ENCODE measurements at regions not wholly inside any gene's neighbourhood (a gene's known extent, or its start where the extent isn't known, plus 50 kb on each side); places are given as distances from the start of the nearest gene placed in this dataset.

- H3K36me3 ChIP-seq: no peaks in the 10 kb centered on the region
- TF ChIP-seq, protein P1, sequence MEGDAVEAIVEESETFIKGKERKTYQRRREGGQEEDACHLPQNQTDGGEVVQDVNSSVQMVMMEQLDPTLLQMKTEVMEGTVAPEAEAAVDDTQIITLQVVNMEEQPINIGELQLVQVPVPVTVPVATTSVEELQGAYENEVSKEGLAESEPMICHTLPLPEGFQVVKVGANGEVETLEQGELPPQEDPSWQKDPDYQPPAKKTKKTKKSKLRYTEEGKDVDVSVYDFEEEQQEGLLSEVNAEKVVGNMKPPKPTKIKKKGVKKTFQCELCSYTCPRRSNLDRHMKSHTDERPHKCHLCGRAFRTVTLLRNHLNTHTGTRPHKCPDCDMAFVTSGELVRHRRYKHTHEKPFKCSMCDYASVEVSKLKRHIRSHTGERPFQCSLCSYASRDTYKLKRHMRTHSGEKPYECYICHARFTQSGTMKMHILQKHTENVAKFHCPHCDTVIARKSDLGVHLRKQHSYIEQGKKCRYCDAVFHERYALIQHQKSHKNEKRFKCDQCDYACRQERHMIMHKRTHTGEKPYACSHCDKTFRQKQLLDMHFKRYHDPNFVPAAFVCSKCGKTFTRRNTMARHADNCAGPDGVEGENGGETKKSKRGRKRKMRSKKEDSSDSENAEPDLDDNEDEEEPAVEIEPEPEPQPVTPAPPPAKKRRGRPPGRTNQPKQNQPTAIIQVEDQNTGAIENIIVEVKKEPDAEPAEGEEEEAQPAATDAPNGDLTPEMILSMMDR (IDR thresholded peaks at IDR 0.05): no peak
- no peak for TF ChIP-seq POLR2A (IDR thresholded peaks at IDR 0.05)
- H3K4me1 ChIP-seq: no peaks in the 10 kb centered on the region
- H3K27me3 ChIP-seq: no peaks in the 10 kb centered on the region
- H3K4me3 ChIP-seq: no peak overlapping the region
- H3K9me3 ChIP-seq: no peaks in the 10 kb centered on the region
- H3K27ac ChIP-seq: no peak overlapping the region
- no peak for DNase-seq
These were observed 522.6 kb downstream of the BUD13 start for GRCh38 chr11:116250155-116250554.

DNA sequence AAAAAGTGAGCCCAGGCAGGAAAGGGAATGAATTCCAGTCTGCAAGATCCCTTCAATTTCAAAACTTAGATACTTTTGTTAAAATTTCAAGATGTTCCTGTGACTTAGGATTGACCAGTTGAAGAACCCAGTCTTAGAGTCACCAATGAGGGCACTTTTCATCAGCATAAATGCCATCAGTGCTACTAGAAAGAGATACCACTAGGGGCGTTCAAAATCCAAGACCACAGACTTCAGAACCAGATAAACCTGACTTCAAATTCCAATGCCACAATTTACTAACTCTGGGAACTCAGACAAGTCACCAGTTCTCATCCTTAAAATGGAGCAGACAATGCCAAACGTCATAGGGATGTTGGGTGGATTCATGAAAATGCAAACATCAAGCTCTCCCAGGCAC is 523.2 kb downstream of the BUD13 start:
- Histone ChIP-seq H3K27me3 (no peaks in the 10 kb centered on the region), H3K27ac (no peak overlapping the region), H3K9me3 (no peaks in the 10 kb centered on the region), H3K36me3 (no peaks in the 10 kb centered on the region), H3K4me1 (no peaks in the 10 kb centered on the region), H3K4me3 (no peak overlapping the region)
- DNase-seq: no peak
- TF ChIP-seq, protein P1 (IDR thresholded peaks at IDR 0.05): no peak
- no peak for TF ChIP-seq POLR2A (IDR thresholded peaks at IDR 0.05)

DNA sequence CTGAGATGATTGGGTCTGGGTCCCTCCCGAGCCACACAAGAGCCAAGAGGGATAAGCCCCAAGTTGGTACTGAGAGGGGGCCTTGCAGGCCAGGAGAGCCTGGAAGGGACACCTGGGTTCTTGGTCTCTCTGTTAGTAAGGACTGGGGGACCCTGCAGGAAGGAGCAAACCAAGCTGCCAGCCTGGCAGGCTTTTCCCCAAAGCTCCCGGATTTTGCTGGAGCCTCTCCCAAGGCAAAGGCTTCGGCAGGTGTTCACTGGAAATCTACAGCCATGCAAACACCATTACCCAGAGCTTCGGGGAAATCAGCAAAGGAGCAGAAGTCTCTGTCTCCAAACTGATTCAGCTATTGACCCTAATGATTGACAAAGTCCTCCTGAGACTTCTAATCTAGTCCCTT is 527.9 kb downstream of the BUD13 start:
- Histone ChIP-seq H3K4me3 (no peak overlapping the region), H3K27ac (no peak overlapping the region), H3K27me3 (no peaks in the 10 kb centered on the region), H3K36me3 (no peaks in the 10 kb centered on the region), H3K4me1 (no peaks in the 10 kb centered on the region), H3K9me3 (no peaks in the 10 kb centered on the region)
- TF ChIP-seq, protein P1 (IDR thresholded peaks at IDR 0.05): no peak
- no peak for TF ChIP-seq POLR2A (IDR thresholded peaks at IDR 0.05)
- no peak for DNase-seq

DNA sequence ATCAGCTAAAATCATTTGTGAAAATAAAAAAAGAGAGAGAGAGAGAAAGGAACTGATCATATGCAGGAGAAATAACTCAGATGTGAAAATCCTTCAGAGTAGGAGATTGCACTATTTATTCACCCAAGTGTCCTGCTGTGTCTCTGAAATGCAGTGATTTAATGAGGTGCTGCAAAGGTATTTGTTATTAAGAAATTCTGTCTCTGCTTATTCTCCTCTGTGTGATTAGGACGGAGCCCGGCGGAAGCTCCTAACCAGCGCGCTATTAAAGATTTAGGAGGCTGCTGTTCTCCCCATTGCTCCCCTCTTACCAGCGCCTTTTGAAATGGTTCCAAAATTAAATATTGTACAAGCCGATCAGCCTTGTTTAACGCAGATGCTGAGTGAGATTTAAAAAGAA is 528.3 kb downstream of the BUD13 start:
- no peaks in the 10 kb centered on the region for H3K27me3 ChIP-seq
- no peaks in the 10 kb centered on the region for H3K36me3 ChIP-seq
- no peak for DNase-seq
- no peaks in the 10 kb centered on the region for H3K4me1 ChIP-seq
- H3K27ac ChIP-seq: no peak overlapping the region
- H3K4me3 ChIP-seq: no peak overlapping the region
- H3K9me3 ChIP-seq: no peaks in the 10 kb centered on the region
- TF ChIP-seq, protein P1 (IDR thresholded peaks at IDR 0.05): no peak
- TF ChIP-seq POLR2A (IDR thresholded peaks at IDR 0.05): no peak

DNA sequence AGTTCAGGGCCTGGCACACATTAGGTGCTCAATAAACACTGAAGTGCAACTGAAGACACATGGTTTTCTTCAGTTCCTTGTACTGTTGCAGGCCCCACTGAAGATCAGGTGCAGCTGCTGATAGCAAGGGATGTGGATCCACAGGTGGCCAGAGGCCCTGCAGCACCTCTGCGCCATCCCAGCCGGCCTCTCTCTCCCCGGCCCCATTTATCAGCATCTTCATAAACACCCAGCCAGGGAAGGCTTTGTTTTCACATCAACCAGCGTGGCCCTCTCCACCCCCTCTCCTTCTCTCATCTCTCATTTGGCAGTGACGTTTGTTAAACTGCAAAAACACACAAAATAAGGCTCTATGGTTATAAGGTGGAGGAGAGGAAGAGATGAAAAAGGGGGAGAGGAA is 528.8 kb downstream of the BUD13 start:
- H3K27me3 ChIP-seq: no peaks in the 10 kb centered on the region
- no peaks in the 10 kb centered on the region for H3K36me3 ChIP-seq
- no peaks in the 10 kb centered on the region for H3K9me3 ChIP-seq
- no peak overlapping the region for H3K4me3 ChIP-seq
- no peak overlapping the region for H3K27ac ChIP-seq
- TF ChIP-seq POLR2A (IDR thresholded peaks at IDR 0.05): no peak
- TF ChIP-seq, protein P1 (IDR thresholded peaks at IDR 0.05): no peak
- no peak for DNase-seq
- no peaks in the 10 kb centered on the region for H3K4me1 ChIP-seq

GRCh38 chr11:116242006-116242405 is 530.8 kb downstream of the BUD13 start:
- no peak overlapping the region for H3K27ac ChIP-seq
- TF ChIP-seq, protein P1 (IDR thresholded peaks at IDR 0.05): no peak
- no peak for TF ChIP-seq POLR2A (IDR thresholded peaks at IDR 0.05)
- no peaks in the 10 kb centered on the region for H3K36me3 ChIP-seq
- DNase-seq: no peak
- H3K9me3 ChIP-seq: no peaks in the 10 kb centered on the region
- H3K4me1 ChIP-seq: no peaks in the 10 kb centered on the region
- H3K4me3 ChIP-seq: no peak overlapping the region
- no peaks in the 10 kb centered on the region for H3K27me3 ChIP-seq
